ENCODE measurements at regions not wholly inside any gene's neighbourhood (a gene's known extent, or its start where the extent isn't known, plus 50 kb on each side); places are given as distances from the start of the nearest gene placed in this dataset.
"Not testable (repeated sequence)": the region's sequence is repeated elsewhere in the genome, so short reads cannot be mapped to it uniquely, and the experiment has no call there.

GRCh38 chr20:55316753-55317152 lies 688.6 kb downstream of the CBLN4 start:
- DNase-seq (ENCODE audit: low spot score) (no peak), ATAC-seq (ENCODE audit: low FRiP score) (no peak)
- TF ChIP-seq CTCF (IDR thresholded peaks at IDR 0.05), result no peak

- DNase-seq (ENCODE audit: low spot score); ATAC-seq (ENCODE audit: low FRiP score): not testable (repeated sequence)
These were observed 694.5 kb downstream of the CBLN4 start for GRCh38 chr20:55310844-55311243.

- no peak for ATAC-seq (ENCODE audit: low FRiP score)
- no peak for DNase-seq (ENCODE audit: low spot score)
- no peak for TF ChIP-seq CTCF (IDR thresholded peaks at IDR 0.05)
These were observed 714.1 kb downstream of the CBLN4 start for GRCh38 chr20:55291261-55291660.

GRCh38 chr20:55283889-55284288 lies 721.4 kb downstream of the CBLN4 start:
- no peak for TF ChIP-seq CTCF (IDR thresholded peaks at IDR 0.05)
- ATAC-seq (ENCODE audit: low FRiP score), result no peak
- no peak for DNase-seq (ENCODE audit: low spot score)

GRCh38 chr20:55273149-55273548 lies 732.2 kb downstream of the CBLN4 start:
- no peak for DNase-seq (ENCODE audit: low spot score)
- no peak for ATAC-seq (ENCODE audit: low FRiP score)
- no peak for TF ChIP-seq CTCF (IDR thresholded peaks at IDR 0.05)

GRCh38 chr20:55271371-55271770 lies 733.9 kb downstream of the CBLN4 start:
- no peak for TF ChIP-seq CTCF (IDR thresholded peaks at IDR 0.05)
- ATAC-seq (ENCODE audit: low FRiP score), result no peak
- DNase-seq (ENCODE audit: low spot score), result no peak

GRCh38 chr20:55269913-55270312 lies 735.4 kb downstream of the CBLN4 start:
- TF ChIP-seq CTCF (IDR thresholded peaks at IDR 0.05), result no peak
- ATAC-seq (ENCODE audit: low FRiP score) (no peak), DNase-seq (ENCODE audit: low spot score) (no peak)

GRCh38 chr20:55266361-55266760 lies 739.0 kb downstream of the CBLN4 start:
- no peak for TF ChIP-seq CTCF (IDR thresholded peaks at IDR 0.05)
- ATAC-seq (ENCODE audit: low FRiP score) (no peak), DNase-seq (ENCODE audit: low spot score) (no peak)

Measured in omental fat pad (tissue), 3 donors.